ENCODE measurements at regions not wholly inside any gene's neighbourhood (a gene's known extent, or its start where the extent isn't known, plus 50 kb on each side); places are given as distances from the start of the nearest gene placed in this dataset.

DNA sequence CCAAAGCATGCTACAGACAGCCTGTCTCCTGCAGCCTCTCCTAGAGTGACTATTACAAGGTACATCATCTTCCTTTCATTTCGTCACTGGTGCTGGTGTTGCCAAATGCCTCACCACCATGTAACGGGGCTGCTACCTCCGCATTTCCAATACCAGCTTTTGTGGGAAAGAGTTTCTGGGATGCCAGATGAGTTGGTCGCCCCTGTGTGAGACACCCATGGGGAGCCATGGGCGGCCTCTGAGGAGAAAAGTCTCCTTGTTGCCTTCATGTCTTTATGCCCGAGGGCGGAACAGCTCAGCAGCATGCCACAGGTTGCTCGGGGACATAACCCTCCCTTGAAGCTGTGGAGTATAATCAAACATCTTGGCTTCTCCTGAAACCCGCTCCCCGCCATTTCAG, 169.6 kb downstream of the THBS2 start:
- TF ChIP-seq, protein P1, sequence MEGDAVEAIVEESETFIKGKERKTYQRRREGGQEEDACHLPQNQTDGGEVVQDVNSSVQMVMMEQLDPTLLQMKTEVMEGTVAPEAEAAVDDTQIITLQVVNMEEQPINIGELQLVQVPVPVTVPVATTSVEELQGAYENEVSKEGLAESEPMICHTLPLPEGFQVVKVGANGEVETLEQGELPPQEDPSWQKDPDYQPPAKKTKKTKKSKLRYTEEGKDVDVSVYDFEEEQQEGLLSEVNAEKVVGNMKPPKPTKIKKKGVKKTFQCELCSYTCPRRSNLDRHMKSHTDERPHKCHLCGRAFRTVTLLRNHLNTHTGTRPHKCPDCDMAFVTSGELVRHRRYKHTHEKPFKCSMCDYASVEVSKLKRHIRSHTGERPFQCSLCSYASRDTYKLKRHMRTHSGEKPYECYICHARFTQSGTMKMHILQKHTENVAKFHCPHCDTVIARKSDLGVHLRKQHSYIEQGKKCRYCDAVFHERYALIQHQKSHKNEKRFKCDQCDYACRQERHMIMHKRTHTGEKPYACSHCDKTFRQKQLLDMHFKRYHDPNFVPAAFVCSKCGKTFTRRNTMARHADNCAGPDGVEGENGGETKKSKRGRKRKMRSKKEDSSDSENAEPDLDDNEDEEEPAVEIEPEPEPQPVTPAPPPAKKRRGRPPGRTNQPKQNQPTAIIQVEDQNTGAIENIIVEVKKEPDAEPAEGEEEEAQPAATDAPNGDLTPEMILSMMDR (conservative IDR thresholded peaks at IDR 0.05 in 1 of 2, IDR thresholded peaks at IDR 0.05 in 1 of 2; ENCODE audit: extremely low read depth in 1 of 2, insufficient read depth in 1 of 2, low read depth in 1 of 2, low read length in 2 of 2) = no peak
- no peak for TF ChIP-seq EZH2 (IDR thresholded peaks at IDR 0.05; ENCODE audit: borderline replicate concordance, low read length)

Measured in mammary epithelial cell (primary cell).